ENCODE measurements at regions not wholly inside any gene's neighbourhood (a gene's known extent, or its start where the extent isn't known, plus 50 kb on each side); places are given as distances from the start of the nearest gene placed in this dataset.

- TF ChIP-seq CTCF (IDR thresholded peaks at IDR 0.05), result no peak
- TF ChIP-seq POLR2A (IDR thresholded peaks at IDR 0.05), result no peak
- TF ChIP-seq POLR2AphosphoS5 (IDR thresholded peaks at IDR 0.05), result no peak
Observed at GRCh38 chr6:14328163-14328562, 210.6 kb downstream of the CD83 start.

Measured in sigmoid colon (tissue), 4 donors.